H1 (cell line): ENCODE measurements at regions not wholly inside any gene's neighbourhood (a gene's known extent, or its start where the extent isn't known, plus 50 kb on each side); places are given as distances from the start of the nearest gene placed in this dataset.
"Not testable (repeated sequence)": the region's sequence is repeated elsewhere in the genome, so short reads cannot be mapped to it uniquely, and the experiment has no call there.

Experiments
- CTCF ChIA-PET: fragments of 300-600 bp; sonication (Branson Sonifier 250); formaldehyde crosslinking; loops from one replicate; lab custom pipeline; 2021; ENCODE audit not compliant: partially characterized antibody; lab: Charles Lee
- POLR2A ChIA-PET: fragments of 300-600 bp; sonication (Branson Sonifier 250); formaldehyde crosslinking; loops from one replicate; lab custom pipeline; 2021; ENCODE audit warnings: inconsistent platforms; ENCODE audit not compliant: partially characterized antibody; lab: Charles Lee
- DNase-seq, 2 experiments: peaks; one replicate each; pipeline versions ENCODE4 v3.0.0 to v3.0.0-alpha.2; 2010 to 2022; ENCODE audit warnings: low spot score in 2 of 2, low read depth in 1 of 2, mixed read lengths in 1 of 2
- FAIRE-seq: peaks from 2 replicates; lab custom pipeline; 2011; peaks lifted over from hg19 to GRCh38; lab: Jason Lieb, UNC
- H2AFZ ChIP-seq: 2 replicates; pipeline ENCODE4 v1.8.1; 2012; ENCODE audit warnings: low read length, inconsistent platforms
- H2AK5ac ChIP-seq: 2 replicates; pipeline ENCODE4 v1.6.1; 2013; ENCODE audit warnings: low read depth, low read length
- H2BK120ac ChIP-seq: replicated peaks from 2 replicates; pipeline ENCODE3; 2013; ENCODE audit warnings: low read depth, low read length, inconsistent platforms
- H2BK12ac ChIP-seq: 2 replicates; pipeline ENCODE4 v1.6.1; 2013; ENCODE audit warnings: low read depth, low read length
- H2BK15ac ChIP-seq: 2 replicates; pipeline ENCODE4 v1.6.1; 2013; ENCODE audit warnings: low read length
- H2BK20ac ChIP-seq: 2 replicates; pipeline ENCODE4 v1.6.1; 2013; ENCODE audit warnings: low read length
- H2BK5ac ChIP-seq: 2 replicates; pipeline ENCODE4 v1.6.1; 2013; ENCODE audit warnings: low read depth, low read length
- H3K14ac ChIP-seq: 2 replicates; pipeline ENCODE4 v1.6.1; 2013; ENCODE audit warnings: inconsistent platforms; ENCODE audit not compliant: insufficient read length
- H3K18ac ChIP-seq: 2 replicates; pipeline ENCODE4 v1.6.1; 2013; ENCODE audit warnings: low read length; ENCODE audit errors: extremely low read depth
- H3K23ac ChIP-seq: 2 replicates; pipeline ENCODE4 v1.6.1; 2013; ENCODE audit warnings: inconsistent platforms; ENCODE audit not compliant: insufficient read length
- H3K23me2 ChIP-seq: 2 replicates; pipeline ENCODE4 v1.6.1; 2013; ENCODE audit warnings: low read depth, low read length
- H3K27ac ChIP-seq: 2 replicates; pipeline ENCODE4 v1.6.1; 2011; ENCODE audit warnings: low read depth, low read length, inconsistent platforms
- H3K27me3 ChIP-seq, 4 experiments: replicated peaks in 1 of 4; 1 replicate in 1 of 4; 2 replicates in 3 of 4; pipeline versions ENCODE4 v1.6.1 to v1.8.1; 2011 to 2013; ENCODE audit warnings: low read length in 3 of 4, mild to moderate bottlenecking in 3 of 4, inconsistent platforms in 2 of 4, mixed read lengths in 2 of 4, moderate library complexity in 1 of 4; ENCODE audit not compliant: control insufficient read depth in 3 of 4, insufficient read depth in 3 of 4; ENCODE audit errors: extremely low read depth in 1 of 4
- H3K36me3 ChIP-seq, 4 experiments: 2 replicates each; pipeline versions ENCODE4 v1.6.1 to v1.8.1; 2011 to 2013; ENCODE audit warnings: mild to moderate bottlenecking in 4 of 4, low read length in 3 of 4, moderate library complexity in 2 of 4, control low read depth in 1 of 4, inconsistent platforms in 1 of 4; ENCODE audit not compliant: insufficient read depth in 4 of 4, control insufficient read depth in 2 of 4
- H3K4ac ChIP-seq: replicated peaks from 2 replicates; pipeline ENCODE3; 2013; ENCODE audit warnings: low read length, low read depth, mixed read lengths, inconsistent platforms; ENCODE audit not compliant: insufficient read length
- H3K4me1 ChIP-seq, 4 experiments: replicated peaks in 1 of 4; 1 replicate in 1 of 4; 2 replicates in 3 of 4; pipeline versions ENCODE4 v1.6.1 to v1.8.1; 2011 to 2013; ENCODE audit warnings: low read length in 3 of 4, inconsistent platforms in 2 of 4, mixed read lengths in 1 of 4; ENCODE audit not compliant: insufficient read depth in 4 of 4, control insufficient read depth in 3 of 4
- H3K4me2 ChIP-seq, 2 experiments: 2 replicates each; pipeline versions ENCODE4 v1.6.1 to v1.8.1; 2011 to 2013; ENCODE audit warnings: low read depth in 2 of 2, low read length in 2 of 2, control low read depth in 1 of 2, inconsistent platforms in 1 of 2, mild to moderate bottlenecking in 1 of 2; ENCODE audit not compliant: insufficient read depth in 1 of 2
- H3K4me3 ChIP-seq, 4 experiments: fragments of 200-600, 300-600 bp in 1 of 4; sonication (generic), shearing (Covaris generic), sonication (Bioruptor Twin) in 1 of 4; 2 replicates each; pipeline versions ENCODE4 v1.5.1 to v1.8.1; 2011 to 2016; ENCODE audit warnings: low read length in 4 of 4, low read depth in 3 of 4, control low read depth in 2 of 4, inconsistent platforms in 2 of 4, mild to moderate bottlenecking in 2 of 4, mixed read lengths in 1 of 4, moderate library complexity in 1 of 4; ENCODE audit not compliant: insufficient read depth in 2 of 4; ENCODE audit errors: extremely low read depth in 1 of 4
- H3K56ac ChIP-seq: replicated peaks from 2 replicates; pipeline ENCODE3; 2013; ENCODE audit warnings: low read depth, mild to moderate bottlenecking, mixed read lengths, low read length, inconsistent platforms; ENCODE audit not compliant: insufficient read length
- H3K79me1 ChIP-seq: 2 replicates; pipeline ENCODE4 v1.6.1; 2013; ENCODE audit warnings: low read depth, low read length, control low read depth
- H3K79me2 ChIP-seq, 2 experiments: 2 replicates each; pipeline versions ENCODE4 v1.6.1 to v1.8.1; 2012 to 2013; ENCODE audit warnings: low read length in 2 of 2, mild to moderate bottlenecking in 2 of 2, inconsistent platforms in 1 of 2; ENCODE audit not compliant: insufficient read depth in 2 of 2, control insufficient read depth in 1 of 2
- H3K9ac ChIP-seq, 4 experiments: replicated peaks in 1 of 4; 1 replicate in 1 of 4; 2 replicates in 3 of 4; pipeline versions ENCODE4 v1.6.1 to v1.8.1; 2011 to 2013; ENCODE audit warnings: low read depth in 3 of 4, low read length in 3 of 4, control low read depth in 2 of 4, mild to moderate bottlenecking in 2 of 4, moderate library complexity in 2 of 4, inconsistent platforms in 1 of 4; ENCODE audit errors: extremely low read depth in 1 of 4
- H3K9me3 ChIP-seq, 2 experiments: 2 replicates each; pipeline versions ENCODE4 v1.6.1 to v1.8.1; 2012 to 2013; ENCODE audit warnings: mild to moderate bottlenecking in 2 of 2, moderate library complexity in 2 of 2, control low read depth in 1 of 2, inconsistent platforms in 1 of 2, low read depth in 1 of 2, low read length in 1 of 2, mixed read lengths in 1 of 2; ENCODE audit not compliant: insufficient read depth in 2 of 2
- H4K20me1 ChIP-seq, 2 experiments: replicated peaks in 1 of 2; 2 replicates each; pipeline versions ENCODE3 to v1.8.1; 2011 to 2013; ENCODE audit warnings: inconsistent platforms in 2 of 2, low read length in 2 of 2, mild to moderate bottlenecking in 1 of 2; ENCODE audit not compliant: insufficient read depth in 2 of 2, control insufficient read depth in 1 of 2
- H4K5ac ChIP-seq: 2 replicates; pipeline ENCODE4 v1.6.1; 2013; ENCODE audit warnings: low read length, low read depth, mixed read lengths, inconsistent platforms; ENCODE audit not compliant: insufficient read length
- H4K8ac ChIP-seq: 2 replicates; pipeline ENCODE4 v1.8.0; 2013; ENCODE audit warnings: mild to moderate bottlenecking, moderate library complexity, low read length, inconsistent platforms; ENCODE audit not compliant: insufficient read depth; ENCODE audit errors: extremely low read depth
- H4K91ac ChIP-seq: replicated peaks from 2 replicates; pipeline ENCODE3; 2013; ENCODE audit warnings: low read length, mixed read lengths, inconsistent platforms; ENCODE audit not compliant: insufficient read length
- WGBS, 2 experiments: shearing (Covaris generic) in 1 of 2; methylation state at CpG; one replicate each; pipeline versions ENCODE4 v1.1.6 to v1.1.7; 2013 to 2015; ENCODE audit warnings: low lambda C conversion rate in 2 of 2, mixed read lengths in 2 of 2, inconsistent platforms in 1 of 2, low coverage in 1 of 2, missing lambda C conversion rate in 1 of 2; ENCODE audit not compliant: insufficient replicate concordance in 2 of 2, insufficient coverage in 1 of 2, insufficient read length in 1 of 2; ENCODE audit errors: extremely low coverage in 1 of 2, missing lambda C conversion rate in 1 of 2; 5-methylcytosine and 5-hydroxymethylcytosine counted together

DNA sequence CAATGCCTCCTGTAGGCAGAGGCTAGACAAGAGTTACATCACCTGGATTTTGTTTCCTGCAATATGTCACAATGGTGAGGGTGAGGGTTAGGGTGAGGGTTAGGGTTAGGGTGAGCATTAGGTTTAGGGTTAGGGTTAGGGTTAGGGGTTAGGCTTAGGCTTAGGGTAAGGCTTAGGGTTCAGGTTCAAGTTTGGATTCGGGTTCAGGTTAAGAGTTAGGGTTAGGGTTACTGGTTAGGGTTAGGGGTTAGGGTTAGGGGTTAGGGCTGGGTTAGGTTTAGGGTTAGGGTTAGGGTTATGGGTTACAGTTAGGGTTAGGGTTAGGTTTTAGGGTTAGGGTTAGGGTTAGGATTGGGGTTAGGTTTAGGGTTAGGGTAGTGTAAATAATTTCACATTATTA, 138.7 kb upstream of the FRG2B start:
- H3K4me3 ChIP-seq, H4K5ac ChIP-seq, H3K14ac ChIP-seq, H2BK15ac ChIP-seq, H3K18ac ChIP-seq, H3K79me1 ChIP-seq, H3K4me1 ChIP-seq, POLR2A ChIA-PET, H2BK120ac ChIP-seq, H3K79me2 ChIP-seq, H3K4me2 ChIP-seq, H4K8ac ChIP-seq, H3K56ac ChIP-seq, H3K9ac ChIP-seq, H3K27me3 ChIP-seq, H3K23me2 ChIP-seq, H4K20me1 ChIP-seq, H3K4ac ChIP-seq, H2AFZ ChIP-seq, H2BK5ac ChIP-seq, H3K27ac ChIP-seq, DNase-seq, H2AK5ac ChIP-seq, H3K36me3 ChIP-seq, H2BK20ac ChIP-seq, H3K23ac ChIP-seq, H2BK12ac ChIP-seq, CTCF ChIA-PET, H4K91ac ChIP-seq: not testable (repeated sequence)
- no CpG with 5 or more reads among the region's 1 CpG for WGBS, 2 experiments
- peaks cover 5 to 11% of the 10 kb centered on the region in 2 experiments; a peak in 2 of 4 replicates for H3K9me3 ChIP-seq
- FAIRE-seq, result peak; percentile 48

GRCh38 chr10:133764823-133765209, 138.2 kb upstream of the FRG2B start:
- H3K56ac ChIP-seq, H4K20me1 ChIP-seq, H4K91ac ChIP-seq, H3K27me3 ChIP-seq, H3K23me2 ChIP-seq, H3K4me1 ChIP-seq, H2BK15ac ChIP-seq, H3K9ac ChIP-seq, H2AK5ac ChIP-seq, H3K79me2 ChIP-seq, H2BK12ac ChIP-seq, H3K27ac ChIP-seq, H3K18ac ChIP-seq, H3K4ac ChIP-seq, DNase-seq, CTCF ChIA-PET, POLR2A ChIA-PET, FAIRE-seq, H3K79me1 ChIP-seq, H4K5ac ChIP-seq, H2BK20ac ChIP-seq, H3K4me2 ChIP-seq, H3K36me3 ChIP-seq, H3K23ac ChIP-seq, H2BK5ac ChIP-seq, H4K8ac ChIP-seq, H2BK120ac ChIP-seq, H3K4me3 ChIP-seq, H3K14ac ChIP-seq, H2AFZ ChIP-seq: not testable (repeated sequence)
- H3K9me3 ChIP-seq, result peaks cover 5 to 11% of the 10 kb centered on the region in 2 experiments; a peak in 2 of 4 replicates
- no CpG with 5 or more reads among the region's 2 CpGs for WGBS, 2 experiments
